ENCODE measurements at regions not wholly inside any gene's neighbourhood (a gene's known extent, or its start where the extent isn't known, plus 50 kb on each side); places are given as distances from the start of the nearest gene placed in this dataset.

DNA sequence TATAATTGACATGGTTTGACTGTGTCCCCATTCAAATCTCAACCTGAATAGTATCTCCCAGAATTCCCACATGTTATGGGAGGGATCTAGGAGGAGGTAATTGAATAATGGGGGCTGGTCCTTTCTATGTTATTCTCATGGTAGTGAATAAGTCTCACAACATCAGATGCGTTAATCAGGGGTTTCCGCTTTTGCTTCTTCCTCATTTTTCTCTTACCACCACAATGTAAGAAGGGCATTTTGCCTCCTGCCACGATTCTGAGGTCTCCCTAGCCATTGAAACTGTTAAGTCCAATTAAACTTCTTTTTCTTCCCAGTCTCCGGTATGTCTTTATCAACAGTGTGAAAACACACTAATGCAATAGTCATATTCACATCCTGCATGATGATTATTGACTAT is 1073.3 kb upstream of the CDH2 start (continued):
- TF ChIP-seq GTF2F1 (IDR thresholded peaks at IDR 0.05; ENCODE audit: borderline replicate concordance, low read depth, low read length) (no peak), CREB1 (IDR thresholded peaks at IDR 0.05) (no peak), POLR2A (IDR thresholded peaks at IDR 0.05; ENCODE audit: control extremely low read depth in 1 of 2, low read depth in 2 of 2, low read length in 2 of 2) (no peak)
